ENCODE measurements at regions not wholly inside any gene's neighbourhood (a gene's known extent, or its start where the extent isn't known, plus 50 kb on each side); places are given as distances from the start of the nearest gene placed in this dataset.

GRCh38 chr3:153892126-153892525, 229.1 kb upstream of the ARHGEF26 start:
- no peak overlapping the region for H3K4me3 ChIP-seq (ENCODE audit: low read length)
- DNase-seq (ENCODE audit: low read depth): no peak
- no peak for TF ChIP-seq CTCF (IDR thresholded peaks at IDR 0.05; ENCODE audit: insufficient read depth, low read depth, low read length, missing control alignments)

- H3K4me3 ChIP-seq (ENCODE audit: low read length): no peak overlapping the region
- DNase-seq (ENCODE audit: low read depth): no peak
- TF ChIP-seq CTCF (IDR thresholded peaks at IDR 0.05; ENCODE audit: insufficient read depth, low read depth, low read length, missing control alignments): no peak
Observed at GRCh38 chr3:153894857-153895256, 226.3 kb upstream of the ARHGEF26 start.

GRCh38 chr3:153896197-153896596, 225.0 kb upstream of the ARHGEF26 start:
- H3K4me3 ChIP-seq (ENCODE audit: low read length): no peak overlapping the region
- no peak for TF ChIP-seq CTCF (IDR thresholded peaks at IDR 0.05; ENCODE audit: insufficient read depth, low read depth, low read length, missing control alignments)

DNA sequence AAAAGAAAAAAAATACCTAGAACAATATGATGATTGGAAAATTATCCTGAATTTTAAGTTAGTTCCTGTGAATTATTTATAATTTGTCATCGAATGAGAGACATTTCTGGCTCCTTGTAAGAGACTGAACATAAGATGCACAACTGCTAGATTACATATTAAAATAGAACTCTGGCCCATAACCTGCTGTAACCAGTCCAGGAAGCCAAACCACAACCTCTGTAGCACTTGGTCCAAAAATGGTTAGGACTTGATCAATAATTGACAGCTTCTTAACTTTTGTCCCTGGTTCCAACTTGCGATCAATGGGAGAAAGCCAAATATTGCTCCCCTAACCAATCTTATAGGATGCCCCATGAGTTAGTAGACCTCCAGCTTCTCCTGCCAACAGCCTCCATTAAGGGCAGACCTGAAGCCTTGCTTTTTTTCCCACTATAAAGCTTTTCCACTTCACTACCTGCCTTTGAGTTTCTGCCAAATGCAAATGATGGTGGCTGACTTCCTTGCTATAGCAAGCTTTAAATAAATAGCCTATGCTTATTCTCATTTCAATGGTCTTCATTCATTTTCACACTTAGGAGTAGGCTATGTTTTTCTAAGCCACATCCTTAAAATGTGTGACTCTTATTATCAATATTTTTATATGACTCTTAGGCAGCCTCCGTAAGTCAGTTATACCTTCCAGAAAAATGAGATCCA, 224.0 kb upstream of the ARHGEF26 start:
- no peak for TF ChIP-seq CTCF (IDR thresholded peaks at IDR 0.05; ENCODE audit: insufficient read depth, low read depth, low read length, missing control alignments)
- no peak for DNase-seq (ENCODE audit: low read depth)
- H3K4me3 ChIP-seq (ENCODE audit: low read length): no peak overlapping the region

More at GRCh38 chr3:153896197-153896596, 225.0 kb upstream of the ARHGEF26 start:
- DNase-seq (ENCODE audit: low read depth): no peak

DNA sequence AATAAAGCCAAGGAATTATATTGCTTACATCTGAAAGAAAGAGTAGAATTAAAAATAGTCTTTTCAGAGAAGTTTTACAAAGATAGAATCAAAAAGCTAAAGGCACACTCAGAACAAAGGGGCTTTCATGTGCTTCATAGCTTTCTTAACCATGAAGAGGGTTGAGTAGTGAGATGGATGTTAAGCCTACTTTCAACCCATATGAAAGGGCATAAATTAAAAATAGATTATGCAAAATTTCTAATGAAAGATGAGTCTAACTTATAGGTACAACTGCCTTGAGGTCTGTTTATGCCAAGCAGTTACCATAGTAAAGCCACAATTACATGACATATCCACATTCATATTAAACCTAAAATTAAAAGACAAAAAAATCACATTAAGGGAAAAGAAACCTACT, 223.3 kb upstream of the ARHGEF26 start:
- no peak for DNase-seq (ENCODE audit: low read depth)
- no peak overlapping the region for H3K4me3 ChIP-seq (ENCODE audit: low read length)
- TF ChIP-seq CTCF (IDR thresholded peaks at IDR 0.05; ENCODE audit: insufficient read depth, low read depth, low read length, missing control alignments): no peak

GRCh38 chr3:153901152-153901551, 220.0 kb upstream of the ARHGEF26 start:
- no peak for DNase-seq (ENCODE audit: low read depth)
- no peak overlapping the region for H3K4me3 ChIP-seq (ENCODE audit: low read length)
- TF ChIP-seq CTCF (IDR thresholded peaks at IDR 0.05; ENCODE audit: insufficient read depth, low read depth, low read length, missing control alignments): no peak

DNA sequence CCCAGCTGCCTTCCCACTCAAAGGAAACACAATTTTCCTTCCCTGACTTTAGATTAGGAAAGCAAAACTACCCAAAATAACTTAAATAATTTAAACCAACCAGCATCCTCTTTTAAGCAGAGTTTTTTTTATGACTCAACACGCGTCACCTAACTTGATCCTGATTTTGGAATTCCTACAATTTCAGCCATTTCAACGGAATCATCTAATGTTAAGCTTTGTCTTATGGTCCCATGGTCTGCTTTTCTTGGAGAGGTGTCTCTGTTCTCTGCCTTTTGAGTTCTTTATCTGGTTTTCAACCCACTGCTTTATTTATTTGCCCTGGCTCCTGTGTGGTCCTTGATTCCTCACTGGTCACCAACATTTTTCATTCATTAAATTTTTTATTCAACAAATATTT, 219.2 kb upstream of the ARHGEF26 start:
- DNase-seq (ENCODE audit: low read depth): no peak
- no peak for TF ChIP-seq CTCF (IDR thresholded peaks at IDR 0.05; ENCODE audit: insufficient read depth, low read depth, low read length, missing control alignments)
- no peak overlapping the region for H3K4me3 ChIP-seq (ENCODE audit: low read length)
